ENCODE measurements at regions not wholly inside any gene's neighbourhood (a gene's known extent, or its start where the extent isn't known, plus 50 kb on each side); places are given as distances from the start of the nearest gene placed in this dataset.

- Histone ChIP-seq H3K4me3 (ENCODE audit: low read length) (no peak overlapping the region), H3K27me3 (ENCODE audit: insufficient read depth, low read length) (no peaks in the 10 kb centered on the region), H3K9ac (ENCODE audit: low read depth, low read length) (no peak overlapping the region), H3K4me1 (ENCODE audit: insufficient read depth, low read length) (no peaks in the 10 kb centered on the region), H3K9me3 (ENCODE audit: insufficient read depth, low read depth, low read length) (no peaks in the 10 kb centered on the region), H3K27ac (ENCODE audit: low read depth, low read length) (no peak overlapping the region), H3K36me3 (ENCODE audit: insufficient read depth, low read length) (no peaks in the 10 kb centered on the region)
- WGBS: 97% methylated on average over 4 of the region's 4 CpGs
These were observed 586.2 kb downstream of the RAB28 start for GRCh38 chr4:12897954-12898353.

DNA sequence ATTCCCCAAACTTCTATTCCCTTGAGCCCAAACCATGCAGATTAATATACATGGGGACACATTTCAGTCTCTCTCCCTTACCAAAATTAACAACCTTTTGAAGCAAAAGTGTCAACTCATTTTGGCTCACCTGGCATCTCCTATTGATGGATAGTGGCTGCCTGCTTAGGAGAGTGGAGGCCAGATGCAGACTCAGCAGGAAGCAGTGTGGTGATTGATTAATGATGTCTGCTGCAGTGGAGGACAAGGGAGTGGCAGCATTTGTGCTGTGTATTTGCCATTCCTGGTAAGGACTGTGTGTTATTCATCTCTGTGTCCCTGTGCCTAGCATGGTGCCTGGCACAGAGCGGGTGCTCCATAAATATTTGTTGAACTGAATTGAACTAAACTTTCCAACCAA lies 590.1 kb downstream of the RAB28 start:
- Histone ChIP-seq H3K9me3 (ENCODE audit: insufficient read depth, low read depth, low read length) (no peaks in the 10 kb centered on the region), H3K9ac (ENCODE audit: low read depth, low read length) (no peak overlapping the region), H3K4me3 (ENCODE audit: low read length) (no peak overlapping the region), H3K27me3 (ENCODE audit: insufficient read depth, low read length) (no peaks in the 10 kb centered on the region), H3K27ac (ENCODE audit: low read depth, low read length) (no peak overlapping the region), H3K36me3 (ENCODE audit: insufficient read depth, low read length) (no peaks in the 10 kb centered on the region), H3K4me1 (ENCODE audit: insufficient read depth, low read length) (no peaks in the 10 kb centered on the region)
- 100% methylated on average over 1 of the region's 1 CpG for WGBS

GRCh38 chr4:12889054-12889453 lies 595.1 kb downstream of the RAB28 start:
- WGBS: 61% methylated on average over 3 of the region's 3 CpGs
- Histone ChIP-seq H3K27me3 (ENCODE audit: insufficient read depth, low read length) (no peaks in the 10 kb centered on the region), H3K9ac (ENCODE audit: low read depth, low read length) (no peak overlapping the region), H3K4me3 (ENCODE audit: low read length) (no peak overlapping the region), H3K36me3 (ENCODE audit: insufficient read depth, low read length) (no peaks in the 10 kb centered on the region), H3K9me3 (ENCODE audit: insufficient read depth, low read depth, low read length) (no peaks in the 10 kb centered on the region), H3K4me1 (ENCODE audit: insufficient read depth, low read length) (peaks cover 4% of the 10 kb centered on the region), H3K27ac (ENCODE audit: low read depth, low read length) (no peak overlapping the region)

DNA sequence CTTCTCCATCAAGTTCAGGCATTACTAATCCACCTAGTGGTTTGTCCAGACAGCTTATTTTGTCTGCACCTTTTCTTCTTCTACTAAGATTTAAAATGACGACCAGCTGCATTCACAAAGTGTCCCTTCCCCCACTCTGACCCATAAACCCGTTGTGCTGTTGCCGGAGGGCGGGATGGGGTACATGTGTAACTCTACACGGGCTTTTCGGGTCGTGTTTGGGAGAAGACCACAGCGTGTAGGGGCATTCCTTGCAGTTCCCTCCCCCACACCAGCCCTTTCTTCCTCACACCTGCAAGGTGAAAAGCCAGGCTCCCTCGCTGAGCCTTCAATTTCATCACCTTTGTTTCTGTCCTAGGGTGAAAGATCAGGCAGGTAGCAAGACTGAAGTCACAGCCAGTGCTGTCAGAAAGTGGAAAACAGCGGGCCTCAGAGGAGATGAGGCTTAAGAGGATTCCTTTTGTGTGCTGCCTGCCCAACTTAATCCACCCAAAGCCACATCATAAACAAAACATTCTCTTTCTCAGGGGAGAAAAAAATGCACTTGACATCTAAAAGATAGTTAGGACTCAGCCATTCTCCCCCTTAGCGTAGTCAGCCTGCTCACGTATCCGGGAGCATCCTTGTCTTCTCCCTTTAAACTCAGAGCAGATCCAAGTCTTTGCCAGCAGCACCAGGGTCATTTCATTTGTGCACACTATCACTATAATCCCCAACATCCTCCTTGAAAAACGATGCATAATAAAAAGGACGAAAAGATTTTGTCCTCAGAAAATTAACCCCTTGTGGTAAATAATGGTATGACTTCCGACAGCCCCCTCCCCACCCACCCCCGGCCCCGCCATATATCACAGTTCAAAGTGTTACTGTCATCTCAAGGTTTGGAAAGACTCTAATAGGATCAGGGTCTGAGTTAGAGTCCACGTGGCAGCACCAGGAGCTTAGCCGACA lies 599.0 kb downstream of the RAB28 start:
- H3K36me3 ChIP-seq (ENCODE audit: insufficient read depth, low read length): no peaks in the 10 kb centered on the region
- 91% methylated on average over 18 of the region's 20 CpGs for WGBS
- no peaks in the 10 kb centered on the region for H3K27me3 ChIP-seq (ENCODE audit: insufficient read depth, low read length)
- no peak overlapping the region for H3K4me3 ChIP-seq (ENCODE audit: low read length)
- no peak overlapping the region for H3K9ac ChIP-seq (ENCODE audit: low read depth, low read length)
- no peaks in the 10 kb centered on the region for H3K9me3 ChIP-seq (ENCODE audit: insufficient read depth, low read depth, low read length)
- no peak overlapping the region for H3K27ac ChIP-seq (ENCODE audit: low read depth, low read length)
- peaks cover 4% of the 10 kb centered on the region for H3K4me1 ChIP-seq (ENCODE audit: insufficient read depth, low read length)

- Histone ChIP-seq H3K4me1 (ENCODE audit: insufficient read depth, low read length) (peaks cover 4% of the 10 kb centered on the region), H3K9ac (ENCODE audit: low read depth, low read length) (no peak overlapping the region), H3K4me3 (ENCODE audit: low read length) (no peak overlapping the region), H3K27me3 (ENCODE audit: insufficient read depth, low read length) (no peaks in the 10 kb centered on the region), H3K27ac (ENCODE audit: low read depth, low read length) (no peak overlapping the region), H3K36me3 (ENCODE audit: insufficient read depth, low read length) (no peaks in the 10 kb centered on the region), H3K9me3 (ENCODE audit: insufficient read depth, low read depth, low read length) (no peaks in the 10 kb centered on the region)
- WGBS: 91% methylated on average over 1 of the region's 3 CpGs
These were observed 602.1 kb downstream of the RAB28 start for GRCh38 chr4:12881945-12882584.

DNA sequence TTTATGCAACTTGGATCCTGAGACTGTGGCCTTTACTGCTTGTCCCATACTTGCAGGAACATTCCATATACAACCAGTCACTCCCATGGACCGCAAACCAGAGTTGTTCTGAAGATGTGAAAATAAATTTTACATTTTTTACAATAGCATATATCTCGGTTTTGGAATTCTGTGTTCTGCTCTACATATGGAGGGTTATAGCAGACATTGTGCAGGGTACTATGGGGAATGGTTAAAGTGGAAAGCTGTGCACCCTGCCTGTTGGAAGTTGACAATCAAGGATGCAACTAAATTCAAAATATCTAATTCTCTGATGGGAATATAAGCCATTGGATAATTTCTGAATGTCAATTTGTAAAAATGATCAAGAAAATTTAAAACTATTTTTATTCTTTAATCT lies 603.3 kb downstream of the RAB28 start:
- Histone ChIP-seq H3K27ac (ENCODE audit: low read depth, low read length) (no peak overlapping the region), H3K27me3 (ENCODE audit: insufficient read depth, low read length) (no peaks in the 10 kb centered on the region), H3K4me1 (ENCODE audit: insufficient read depth, low read length) (peaks cover 4% of the 10 kb centered on the region), H3K9ac (ENCODE audit: low read depth, low read length) (no peak overlapping the region), H3K36me3 (ENCODE audit: insufficient read depth, low read length) (no peaks in the 10 kb centered on the region), H3K4me3 (ENCODE audit: low read length) (no peak overlapping the region), H3K9me3 (ENCODE audit: insufficient read depth, low read depth, low read length) (no peaks in the 10 kb centered on the region)
- WGBS: 89% methylated on average over 1 of the region's 2 CpGs

- H3K9ac ChIP-seq (ENCODE audit: low read depth, low read length): no peak overlapping the region
- no peaks in the 10 kb centered on the region for H3K36me3 ChIP-seq (ENCODE audit: insufficient read depth, low read length)
- no peaks in the 10 kb centered on the region for H3K27me3 ChIP-seq (ENCODE audit: insufficient read depth, low read length)
- no peak overlapping the region for H3K27ac ChIP-seq (ENCODE audit: low read depth, low read length)
- H3K9me3 ChIP-seq (ENCODE audit: insufficient read depth, low read depth, low read length): no peaks in the 10 kb centered on the region
- H3K4me1 ChIP-seq (ENCODE audit: insufficient read depth, low read length): no peaks in the 10 kb centered on the region
- 92% methylated on average over 5 of the region's 5 CpGs for WGBS
- H3K4me3 ChIP-seq (ENCODE audit: low read length): no peak overlapping the region
These were observed 604.6 kb downstream of the RAB28 start for GRCh38 chr4:12879496-12879895.

GRCh38 chr4:12875640-12876243 lies 608.4 kb downstream of the RAB28 start:
- Histone ChIP-seq H3K27me3 (ENCODE audit: insufficient read depth, low read length) (no peaks in the 10 kb centered on the region), H3K36me3 (ENCODE audit: insufficient read depth, low read length) (no peaks in the 10 kb centered on the region), H3K4me1 (ENCODE audit: insufficient read depth, low read length) (no peaks in the 10 kb centered on the region), H3K4me3 (ENCODE audit: low read length) (no peak overlapping the region), H3K27ac (ENCODE audit: low read depth, low read length) (no peak overlapping the region), H3K9ac (ENCODE audit: low read depth, low read length) (no peak overlapping the region), H3K9me3 (ENCODE audit: insufficient read depth, low read depth, low read length) (no peaks in the 10 kb centered on the region)
- WGBS: 89% methylated on average over 2 of the region's 2 CpGs

DNA sequence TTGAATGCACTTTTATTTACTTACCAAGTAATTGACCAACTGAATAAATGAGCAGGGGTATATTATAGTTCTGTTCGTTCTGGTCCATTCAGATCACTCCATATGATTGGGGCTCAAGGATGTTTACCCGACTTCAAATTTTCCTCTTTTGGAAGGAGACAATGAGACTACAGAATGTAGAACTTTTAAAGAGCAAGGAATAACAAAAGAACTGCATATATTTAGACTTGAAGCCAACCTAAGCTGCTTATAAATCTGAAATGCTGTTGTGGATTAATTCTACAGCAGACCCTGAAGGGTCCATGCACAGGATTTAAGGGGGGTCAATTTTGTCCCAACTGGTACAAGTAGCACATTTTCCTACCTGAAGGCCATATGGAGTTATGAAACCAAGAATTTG lies 610.8 kb downstream of the RAB28 start:
- Histone ChIP-seq H3K9me3 (ENCODE audit: insufficient read depth, low read depth, low read length) (0 out of 2 replicates have a peak, but pooled peaks cover 6% of the 10 kb centered on the region), H3K36me3 (ENCODE audit: insufficient read depth, low read length) (no peaks in the 10 kb centered on the region), H3K4me3 (ENCODE audit: low read length) (no peak overlapping the region), H3K27ac (ENCODE audit: low read depth, low read length) (no peak overlapping the region), H3K4me1 (ENCODE audit: insufficient read depth, low read length) (no peaks in the 10 kb centered on the region), H3K9ac (ENCODE audit: low read depth, low read length) (no peak overlapping the region), H3K27me3 (ENCODE audit: insufficient read depth, low read length) (no peaks in the 10 kb centered on the region)
- WGBS: 96% methylated on average over 2 of the region's 2 CpGs

GRCh38 chr4:12861422-12861821 lies 622.7 kb downstream of the RAB28 start:
- WGBS: 97% methylated on average over 1 of the region's 1 CpG
- H3K9me3 ChIP-seq (ENCODE audit: insufficient read depth, low read depth, low read length): no peaks in the 10 kb centered on the region

More at GRCh38 chr4:12861422-12861821, 622.7 kb downstream of the RAB28 start:
- Histone ChIP-seq H3K9ac (ENCODE audit: low read depth, low read length) (no peak overlapping the region), H3K36me3 (ENCODE audit: insufficient read depth, low read length) (no peaks in the 10 kb centered on the region), H3K4me3 (ENCODE audit: low read length) (no peak overlapping the region), H3K27ac (ENCODE audit: low read depth, low read length) (no peak overlapping the region), H3K4me1 (ENCODE audit: insufficient read depth, low read length) (no peaks in the 10 kb centered on the region), H3K27me3 (ENCODE audit: insufficient read depth, low read length) (no peaks in the 10 kb centered on the region)
